ENCODE measurements at regions not wholly inside any gene's neighbourhood (a gene's known extent, or its start where the extent isn't known, plus 50 kb on each side); places are given as distances from the start of the nearest gene placed in this dataset.

DNA sequence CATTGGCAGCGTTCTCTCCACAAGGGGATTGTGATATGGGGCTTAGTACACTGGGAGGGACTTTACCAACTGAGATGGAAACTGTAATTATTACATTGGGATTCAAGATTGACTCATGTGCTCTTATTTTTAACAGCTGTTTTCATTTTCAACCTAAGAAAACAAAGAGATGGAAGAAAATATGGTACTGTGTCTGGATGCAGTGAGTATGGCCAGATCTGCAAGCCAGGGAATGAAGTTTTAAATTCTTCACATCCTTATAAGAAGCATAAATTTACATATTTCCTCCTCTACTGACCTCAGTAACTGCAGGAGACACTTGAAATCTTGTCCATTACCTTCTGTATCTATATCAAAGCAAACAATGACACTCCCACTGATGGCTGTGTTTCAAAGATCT is 81.5 kb upstream of the EDEM3 start:
- TF ChIP-seq, protein P1, sequence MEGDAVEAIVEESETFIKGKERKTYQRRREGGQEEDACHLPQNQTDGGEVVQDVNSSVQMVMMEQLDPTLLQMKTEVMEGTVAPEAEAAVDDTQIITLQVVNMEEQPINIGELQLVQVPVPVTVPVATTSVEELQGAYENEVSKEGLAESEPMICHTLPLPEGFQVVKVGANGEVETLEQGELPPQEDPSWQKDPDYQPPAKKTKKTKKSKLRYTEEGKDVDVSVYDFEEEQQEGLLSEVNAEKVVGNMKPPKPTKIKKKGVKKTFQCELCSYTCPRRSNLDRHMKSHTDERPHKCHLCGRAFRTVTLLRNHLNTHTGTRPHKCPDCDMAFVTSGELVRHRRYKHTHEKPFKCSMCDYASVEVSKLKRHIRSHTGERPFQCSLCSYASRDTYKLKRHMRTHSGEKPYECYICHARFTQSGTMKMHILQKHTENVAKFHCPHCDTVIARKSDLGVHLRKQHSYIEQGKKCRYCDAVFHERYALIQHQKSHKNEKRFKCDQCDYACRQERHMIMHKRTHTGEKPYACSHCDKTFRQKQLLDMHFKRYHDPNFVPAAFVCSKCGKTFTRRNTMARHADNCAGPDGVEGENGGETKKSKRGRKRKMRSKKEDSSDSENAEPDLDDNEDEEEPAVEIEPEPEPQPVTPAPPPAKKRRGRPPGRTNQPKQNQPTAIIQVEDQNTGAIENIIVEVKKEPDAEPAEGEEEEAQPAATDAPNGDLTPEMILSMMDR (conservative IDR thresholded peaks at IDR 0.05) = no peak
- TF ChIP-seq EZH2 (IDR thresholded peaks at IDR 0.05; ENCODE audit: low read depth) = no peak

All from PC-9 (cell line).